Endothelial cell of umbilical vein (primary cell): ENCODE measurements at regions not wholly inside any gene's neighbourhood (a gene's known extent, or its start where the extent isn't known, plus 50 kb on each side); places are given as distances from the start of the nearest gene placed in this dataset.

Experiments used
- CTCF ChIP-seq, 2 donors: IDR thresholded peaks; 1 replicate in 1 of 2; 2 replicates in 1 of 2; pipeline ENCODE4 v1.5.1; 2011; ENCODE audit warnings: low read length in 2 of 2, mild to moderate bottlenecking in 2 of 2, moderate library complexity in 2 of 2, control low read depth in 1 of 2, inconsistent platforms in 1 of 2, low read depth in 1 of 2; ENCODE audit not compliant: insufficient read depth in 1 of 2; ENCODE audit errors: extremely low read depth in 1 of 2
- FOS ChIP-seq: IDR thresholded peaks from 2 replicates; pipeline ENCODE4 v1.6.1; 2011; ENCODE audit warnings: mild to moderate bottlenecking, low read length, moderate library complexity, borderline replicate concordance; ENCODE audit not compliant: insufficient read depth
- POLR2AphosphoS5 ChIP-seq: IDR thresholded peaks from 2 replicates; pipeline ENCODE4 v1.6.1; 2012; ENCODE audit warnings: low read depth, mild to moderate bottlenecking, control low read depth, low read length, moderate library complexity; ENCODE audit not compliant: insufficient read depth

GRCh38 chr20:47998736-47999135 lies 213.5 kb upstream of the SULF2 start:
- TF ChIP-seq CTCF (IDR thresholded peaks at IDR 0.05; ENCODE audit: extremely low read depth in 1 of 2, insufficient read depth in 1 of 2, low read depth in 1 of 2, low read length in 2 of 2) (no peak), POLR2AphosphoS5 (no peak), FOS (no peak)
